Left lung (tissue), 4 donors: ENCODE measurements at regions not wholly inside any gene's neighbourhood (a gene's known extent, or its start where the extent isn't known, plus 50 kb on each side); places are given as distances from the start of the nearest gene placed in this dataset.

ENCODE experiments used
- ATAC-seq: fragments of 200-7000 bp; cut with Tn5 transposase; one replicate; pipeline ENCODE4 v1.9.1; 2020; ENCODE audit warnings: moderate library complexity
- DNase-seq, 4 donors: peaks; one replicate each; pipeline ENCODE4 v3.0.0-alpha.2; 2013 to 2020
- H3K27ac ChIP-seq, 2 donors: fragments of 200-600 bp; sonication (generic) in 1 of 2; one replicate each; pipeline versions ENCODE4 v1.5.0 to v1.8.0; 2020 to 2021
- H3K27me3 ChIP-seq, 2 donors: fragments of 200-600 bp; sonication (generic) in 1 of 2; one replicate each; pipeline versions ENCODE4 v1.5.0 to v1.8.0; 2020 to 2021
- H3K36me3 ChIP-seq, 2 donors: fragments of 200-600 bp; sonication (generic) in 1 of 2; one replicate each; pipeline versions ENCODE4 v1.5.0 to v1.8.0; 2020 to 2021
- H3K4me1 ChIP-seq, 2 donors: fragments of 200-600 bp; one replicate each; pipeline ENCODE4 v1.8.0; 2021
- H3K4me3 ChIP-seq, 2 donors: fragments of 200-600 bp; sonication (generic) in 1 of 2; one replicate each; pipeline versions ENCODE4 v1.5.0 to v1.8.0; 2020 to 2021; ENCODE audit warnings: mild to moderate bottlenecking in 1 of 2
- H3K9me3 ChIP-seq, 2 donors: fragments of 200-600 bp; sonication (generic) in 1 of 2; one replicate each; pipeline versions ENCODE4 v1.5.0 to v1.8.0; 2020 to 2021
- intact Hi-C, 2 donors: fragments of 100-400 bp; cut with DNase I; formaldehyde crosslinking; loops; one replicate each; pipeline versions ENCODE4 v1.11.2 to v1.14.2; 2022
- TF ChIP-seq, protein P1 (sequence below), 2 donors: fragments of 200-600 bp; sonication (generic) in 1 of 2; IDR thresholded peaks; one replicate each; pipeline versions ENCODE4 v1.5.0 to v1.8.0; 2021; ENCODE audit warnings: antibody characterized with exemption in 2 of 2
- donor health status: DM: no; HTN: yes; CAD: no.
- donor health status: DM: no; HTN: no; CAD: no.

DNA sequence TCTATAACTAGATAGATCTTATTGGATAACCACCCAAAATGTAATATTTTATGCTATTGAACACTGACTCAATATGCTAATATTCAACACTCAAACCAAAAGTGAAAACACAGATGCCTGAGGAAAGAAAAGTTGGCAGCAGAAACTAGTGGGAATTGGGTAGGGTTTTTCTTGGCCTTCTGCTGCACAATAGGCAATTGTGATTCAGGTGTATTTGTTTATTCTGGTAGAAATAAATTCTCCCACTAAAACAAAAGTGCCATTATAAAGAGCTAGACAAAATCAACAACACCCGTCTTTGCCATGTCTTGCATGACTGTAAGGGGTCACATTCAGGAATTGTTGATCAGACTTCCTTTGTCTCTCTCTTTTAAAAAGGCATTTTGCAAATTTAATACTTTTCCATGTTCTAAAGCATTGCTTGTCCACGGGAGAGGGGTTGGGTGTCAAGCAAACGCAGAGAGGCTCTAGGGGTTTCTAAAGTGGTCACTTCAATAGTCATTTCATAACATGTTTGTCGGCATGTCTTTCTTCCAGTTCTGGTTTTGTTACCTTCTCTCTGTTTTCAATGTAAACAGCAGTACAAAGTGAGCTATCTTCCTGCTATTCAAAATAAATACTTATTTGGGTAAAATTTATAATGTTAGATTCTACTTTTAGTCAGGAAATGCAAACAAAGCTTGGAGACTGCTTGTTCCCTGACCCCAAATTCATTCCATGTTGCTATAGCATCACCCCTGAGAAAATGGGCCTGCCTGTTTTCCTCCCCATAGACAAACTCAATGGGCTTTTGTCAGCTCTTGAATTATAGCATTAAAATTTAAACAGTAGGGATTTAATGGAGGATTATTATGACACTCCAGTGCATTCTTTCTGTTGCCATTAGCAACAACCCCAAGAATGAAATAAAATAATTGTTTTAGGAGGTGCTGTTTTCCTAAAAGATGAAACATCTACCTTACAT is 217.0 kb upstream of the CCN2 start:
- Histone ChIP-seq H3K4me1 (no peaks in the 10 kb centered on the region), H3K4me3 (no peak overlapping the region), H3K27ac (no peak overlapping the region), H3K27me3 (no peaks in the 10 kb centered on the region), H3K9me3 (no peaks in the 10 kb centered on the region), H3K36me3 (no peaks in the 10 kb centered on the region)
- ATAC-seq (no peak), DNase-seq (no peak)
- intact Hi-C loops, result no loop called here
- TF ChIP-seq, protein P1, sequence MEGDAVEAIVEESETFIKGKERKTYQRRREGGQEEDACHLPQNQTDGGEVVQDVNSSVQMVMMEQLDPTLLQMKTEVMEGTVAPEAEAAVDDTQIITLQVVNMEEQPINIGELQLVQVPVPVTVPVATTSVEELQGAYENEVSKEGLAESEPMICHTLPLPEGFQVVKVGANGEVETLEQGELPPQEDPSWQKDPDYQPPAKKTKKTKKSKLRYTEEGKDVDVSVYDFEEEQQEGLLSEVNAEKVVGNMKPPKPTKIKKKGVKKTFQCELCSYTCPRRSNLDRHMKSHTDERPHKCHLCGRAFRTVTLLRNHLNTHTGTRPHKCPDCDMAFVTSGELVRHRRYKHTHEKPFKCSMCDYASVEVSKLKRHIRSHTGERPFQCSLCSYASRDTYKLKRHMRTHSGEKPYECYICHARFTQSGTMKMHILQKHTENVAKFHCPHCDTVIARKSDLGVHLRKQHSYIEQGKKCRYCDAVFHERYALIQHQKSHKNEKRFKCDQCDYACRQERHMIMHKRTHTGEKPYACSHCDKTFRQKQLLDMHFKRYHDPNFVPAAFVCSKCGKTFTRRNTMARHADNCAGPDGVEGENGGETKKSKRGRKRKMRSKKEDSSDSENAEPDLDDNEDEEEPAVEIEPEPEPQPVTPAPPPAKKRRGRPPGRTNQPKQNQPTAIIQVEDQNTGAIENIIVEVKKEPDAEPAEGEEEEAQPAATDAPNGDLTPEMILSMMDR (IDR thresholded peaks at IDR 0.05), result no peak

GRCh38 chr6:132166526-132167051 is 215.4 kb upstream of the CCN2 start:
- no peaks in the 10 kb centered on the region for H3K9me3 ChIP-seq
- intact Hi-C loops, result no loop called here
- no peak for ATAC-seq
- H3K27me3 ChIP-seq, result no peaks in the 10 kb centered on the region
- TF ChIP-seq, protein P1 (IDR thresholded peaks at IDR 0.05), result no peak
- H3K4me1 ChIP-seq, result no peaks in the 10 kb centered on the region
- H3K4me3 ChIP-seq, result no peak overlapping the region
- no peak for DNase-seq
- H3K36me3 ChIP-seq, result no peaks in the 10 kb centered on the region
- no peak overlapping the region for H3K27ac ChIP-seq

GRCh38 chr6:132165677-132166076 is 214.5 kb upstream of the CCN2 start:
- no peak for DNase-seq
- Histone ChIP-seq H3K27me3 (no peaks in the 10 kb centered on the region), H3K4me1 (no peaks in the 10 kb centered on the region), H3K27ac (no peak overlapping the region), H3K9me3 (no peaks in the 10 kb centered on the region), H3K4me3 (no peak overlapping the region), H3K36me3 (no peaks in the 10 kb centered on the region)
- intact Hi-C loops, result no loop called here
- ATAC-seq, result no peak
- TF ChIP-seq, protein P1 (IDR thresholded peaks at IDR 0.05), result no peak

DNA sequence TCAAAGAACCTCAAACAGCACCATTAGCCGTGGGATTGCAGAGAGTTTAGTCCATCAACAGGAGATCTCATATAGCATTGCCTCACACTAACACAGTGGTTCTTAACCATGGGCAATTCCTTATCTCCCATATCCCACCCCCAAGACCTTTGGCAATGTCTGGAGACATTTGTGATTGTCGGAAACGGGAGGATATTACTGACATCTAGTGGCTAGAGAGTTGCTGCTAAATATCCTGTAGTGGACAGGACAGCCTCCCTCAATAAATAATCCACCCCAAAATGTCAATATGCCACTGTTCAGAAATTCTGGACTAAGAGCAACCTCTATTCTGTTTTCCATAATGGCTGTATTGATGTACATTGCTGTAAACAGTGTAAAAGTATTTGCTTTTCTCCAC is 210.1 kb upstream of the CCN2 start:
- H3K4me1 ChIP-seq, result no peaks in the 10 kb centered on the region
- peak in 2 of 4 donors; percentile 7 to 26 for DNase-seq
- H3K36me3 ChIP-seq, result no peaks in the 10 kb centered on the region
- no peak overlapping the region for H3K4me3 ChIP-seq
- intact Hi-C loops, result no loop called here
- peak; percentile 81 for ATAC-seq
- H3K27me3 ChIP-seq, result no peaks in the 10 kb centered on the region
- no peaks in the 10 kb centered on the region for H3K9me3 ChIP-seq
- no peak overlapping the region for H3K27ac ChIP-seq
- TF ChIP-seq, protein P1 (IDR thresholded peaks at IDR 0.05), result peak; percentile 31 to 50

- Histone ChIP-seq H3K4me1 (no peaks in the 10 kb centered on the region), H3K36me3 (no peaks in the 10 kb centered on the region), H3K4me3 (no peak overlapping the region), H3K9me3 (no peaks in the 10 kb centered on the region), H3K27me3 (no peaks in the 10 kb centered on the region), H3K27ac (no peak overlapping the region)
- ATAC-seq (no peak), DNase-seq (no peak)
- intact Hi-C loops, result no loop called here
- TF ChIP-seq, protein P1 (IDR thresholded peaks at IDR 0.05), result no peak
Measured at GRCh38 chr6:132153221-132153898, 202.2 kb upstream of the CCN2 start.
